HG03135 (cell line): ENCODE measurements at regions not wholly inside any gene's neighbourhood (a gene's known extent, or its start where the extent isn't known, plus 50 kb on each side); places are given as distances from the start of the nearest gene placed in this dataset.

ENCODE experiments used
- ATAC-seq: cut with Tn5 transposase; IDR thresholded peaks from one replicate; pipeline ENCODE4 v1.9.1; 2021; ENCODE audit warnings: mild to moderate bottlenecking, moderate library complexity; ENCODE audit not compliant: unreplicated experiment

DNA sequence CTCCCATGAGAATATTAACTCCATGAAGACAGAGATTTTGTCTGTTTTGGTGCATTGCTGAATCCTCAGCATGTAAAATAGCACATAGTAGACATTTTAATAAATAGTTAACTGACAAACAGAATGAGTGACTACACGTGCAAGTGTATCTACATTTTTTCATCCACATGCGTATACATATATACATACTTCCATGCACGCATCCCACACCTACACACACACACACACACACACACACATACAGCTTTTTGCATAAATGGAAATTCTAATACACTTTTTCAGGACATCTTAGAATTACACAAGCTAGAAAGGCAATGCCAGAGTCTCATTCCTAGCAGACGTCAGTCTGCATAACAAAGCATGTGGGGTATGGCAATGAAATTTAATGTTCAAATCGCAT lies 139.7 kb upstream of the LRFN2 start:
- no peak for ATAC-seq

DNA sequence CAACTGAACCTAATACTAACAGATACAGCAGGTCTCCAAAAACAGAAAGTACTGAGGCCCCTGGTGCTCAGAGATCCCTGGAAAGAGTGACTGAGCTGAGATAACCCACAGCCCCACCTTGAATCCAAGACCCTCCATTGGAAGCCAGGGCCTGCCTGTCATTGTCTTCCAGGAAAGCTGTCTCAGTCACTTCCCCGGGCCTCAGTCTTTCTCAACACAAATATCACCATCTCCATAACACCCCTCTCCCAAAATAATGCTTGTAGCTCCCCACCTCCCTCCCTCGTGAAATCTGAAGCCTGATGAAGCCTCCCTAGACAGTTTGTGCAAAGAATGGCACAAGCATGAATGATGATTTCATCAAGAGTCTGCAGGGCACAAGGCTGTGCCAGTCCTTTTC lies 138.2 kb upstream of the LRFN2 start:
- ATAC-seq, result no peak

- no peak for ATAC-seq
Measured at GRCh38 chr6:40724886-40725285, 137.7 kb upstream of the LRFN2 start.

GRCh38 chr6:40723967-40724366 lies 136.8 kb upstream of the LRFN2 start:
- ATAC-seq, result no peak

DNA sequence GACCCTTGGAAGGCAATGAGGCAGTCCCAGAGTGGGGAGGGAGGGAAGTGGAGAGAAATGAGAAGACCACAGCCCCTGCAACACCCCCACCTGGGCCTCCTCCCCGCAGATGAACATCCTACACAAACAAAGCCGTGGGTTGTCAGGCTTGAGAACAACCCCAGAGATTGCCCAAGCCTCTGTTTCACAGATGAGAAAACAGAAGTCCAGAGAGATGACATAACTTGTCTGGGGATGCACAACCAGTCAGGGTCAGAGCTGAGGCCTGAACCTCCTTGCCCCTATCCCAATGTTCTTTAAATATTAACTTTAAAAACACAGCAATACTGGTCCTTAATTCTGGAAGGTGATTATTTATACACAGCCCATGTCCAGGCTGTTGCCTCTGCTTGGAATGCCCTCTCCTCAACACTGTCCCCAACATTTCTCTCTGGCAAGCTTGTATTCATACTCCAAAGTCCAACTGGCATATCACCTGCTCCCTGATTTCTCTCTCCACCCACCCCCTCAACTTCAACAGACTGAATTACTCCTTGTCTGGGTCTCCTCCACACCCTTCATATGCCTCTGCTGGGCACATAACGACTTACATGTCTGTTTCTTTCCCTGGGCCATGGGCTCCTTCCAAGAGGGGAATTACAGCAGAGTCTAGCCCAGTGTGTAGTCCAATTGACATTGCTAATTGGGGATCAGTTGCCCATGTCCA lies 135.5 kb upstream of the LRFN2 start:
- no peak for ATAC-seq

GRCh38 chr6:40722091-40722490 lies 134.9 kb upstream of the LRFN2 start:
- ATAC-seq, result no peak

- no peak for ATAC-seq
Measured at GRCh38 chr6:40721271-40721952, 134.2 kb upstream of the LRFN2 start.

DNA sequence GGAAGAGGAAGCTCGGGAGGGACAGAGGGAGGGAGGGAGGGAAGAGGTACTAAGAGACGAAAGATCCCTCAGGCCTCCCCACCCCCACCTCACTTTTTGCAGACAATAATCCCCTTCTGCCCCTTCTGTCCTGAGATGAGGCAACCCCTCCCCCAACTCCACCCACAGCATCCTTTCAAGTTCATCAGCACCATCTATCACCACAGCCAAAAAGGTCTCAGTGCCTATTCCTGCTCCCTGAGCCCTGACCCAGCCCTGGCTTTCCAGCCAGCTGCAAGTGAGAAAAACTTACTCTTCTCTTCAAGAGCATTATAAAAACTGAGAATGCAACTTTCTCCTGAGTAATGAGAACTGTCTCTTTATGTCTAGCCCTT lies 133.2 kb upstream of the LRFN2 start:
- ATAC-seq, result no peak

DNA sequence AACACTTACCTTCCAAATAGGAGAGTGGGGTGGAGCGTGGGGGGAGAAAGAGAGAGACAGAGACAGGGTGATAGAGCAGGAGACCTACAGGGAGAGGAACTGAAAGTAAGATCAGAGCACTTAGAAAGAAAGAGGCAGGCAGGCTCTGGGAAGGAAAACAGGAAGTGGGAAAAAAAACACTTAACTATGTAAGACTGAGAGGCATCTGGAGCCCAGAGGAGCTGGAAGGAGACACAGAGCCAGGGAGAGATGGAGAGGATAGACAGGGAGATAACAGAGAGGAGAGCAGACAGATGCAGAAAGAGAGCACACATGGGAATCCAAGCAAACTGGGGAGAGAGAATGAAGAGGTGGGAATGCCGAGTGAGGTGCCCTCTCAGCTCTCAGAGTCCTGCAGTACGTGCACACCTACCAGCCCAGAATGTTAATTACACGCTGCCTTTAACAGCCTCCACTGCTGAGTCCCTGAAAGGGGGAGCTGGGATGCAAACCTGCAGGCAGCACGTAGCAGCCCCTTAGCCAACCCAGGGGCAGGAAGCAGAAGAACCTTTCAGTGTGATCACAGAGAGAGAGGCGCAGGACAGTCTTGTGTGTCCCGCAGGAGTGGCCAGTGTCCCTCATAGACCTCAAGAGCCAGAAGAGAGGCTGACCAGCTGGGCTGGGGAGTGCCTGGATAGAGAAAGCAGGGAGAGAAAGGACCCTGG lies 132.7 kb upstream of the LRFN2 start:
- no peak for ATAC-seq

- no peak for ATAC-seq
Measured at GRCh38 chr6:40718401-40718800, 131.2 kb upstream of the LRFN2 start.

DNA sequence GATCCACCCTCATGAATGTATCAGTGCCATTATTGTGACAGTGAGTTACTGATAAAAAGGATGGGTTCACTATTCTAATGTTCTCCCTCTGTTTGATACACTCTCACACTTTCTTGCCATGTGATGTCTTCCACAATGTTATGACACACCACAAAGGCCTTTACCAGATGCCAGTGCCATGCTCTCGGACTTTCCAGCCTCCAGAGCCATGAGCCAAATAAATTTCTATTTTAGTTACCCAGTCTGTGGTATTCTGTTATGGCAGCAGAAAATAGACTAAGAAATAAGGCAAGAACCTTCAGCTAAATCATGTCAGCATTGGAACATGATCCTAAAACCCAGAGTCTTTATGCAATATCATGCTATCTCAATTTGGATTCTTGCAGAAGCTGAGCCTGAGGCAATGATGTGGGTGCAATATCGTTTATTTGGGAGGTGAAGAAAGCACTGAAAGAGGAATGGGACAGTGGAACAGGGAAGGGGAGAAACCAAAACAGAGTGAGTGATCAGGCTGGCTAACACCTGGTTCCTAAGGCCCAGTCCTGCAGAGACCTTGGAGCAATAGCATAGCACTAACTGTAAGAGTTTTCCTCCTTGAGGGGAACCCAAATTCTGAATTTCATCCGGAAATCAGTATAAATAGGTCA lies 130.4 kb upstream of the LRFN2 start:
- ATAC-seq, result no peak

DNA sequence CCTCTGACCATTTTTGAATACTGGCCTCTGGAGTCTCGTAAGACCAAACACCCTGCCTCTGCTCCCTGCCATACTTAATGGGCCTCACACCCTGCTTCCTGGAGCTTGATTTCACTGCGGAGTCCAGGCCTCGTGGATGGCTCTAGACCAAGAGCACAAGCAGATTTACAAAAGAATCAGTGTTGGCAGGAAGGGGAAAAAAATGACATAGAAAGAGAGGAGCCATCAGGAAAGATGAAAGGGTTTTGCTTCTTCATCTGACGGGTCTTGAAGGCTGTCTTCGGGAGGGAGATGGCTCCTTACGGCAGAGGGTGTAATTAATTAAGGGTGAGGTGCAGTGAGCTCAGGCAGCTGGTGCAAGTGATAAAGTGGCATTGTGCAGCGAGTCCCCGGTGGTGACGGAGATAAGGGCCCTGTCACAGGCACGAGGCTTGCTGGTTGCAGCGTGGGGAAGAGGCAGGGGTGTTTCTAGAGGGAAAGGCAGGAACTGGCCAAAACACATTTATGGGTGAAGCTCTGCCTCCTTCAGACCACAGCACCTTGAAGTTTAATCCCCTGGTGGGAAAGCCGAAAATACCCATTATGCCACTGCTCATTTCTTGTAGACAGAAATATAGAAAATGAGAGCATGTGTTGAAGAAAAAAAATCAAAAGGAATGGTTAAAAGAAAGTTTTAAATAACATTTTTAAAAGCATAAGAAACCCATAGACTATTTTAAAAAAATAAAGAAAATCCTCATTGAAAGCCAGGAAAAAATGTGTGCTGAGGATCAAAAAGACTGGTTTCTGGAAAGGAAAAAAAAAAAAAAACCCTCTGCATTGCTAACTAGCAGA lies 128.6 kb upstream of the LRFN2 start:
- no peak for ATAC-seq

- no peak for ATAC-seq
Measured at GRCh38 chr6:40714576-40715564, 127.7 kb upstream of the LRFN2 start.

- no peak for ATAC-seq
Measured at GRCh38 chr6:40714143-40714542, 127.0 kb upstream of the LRFN2 start.

DNA sequence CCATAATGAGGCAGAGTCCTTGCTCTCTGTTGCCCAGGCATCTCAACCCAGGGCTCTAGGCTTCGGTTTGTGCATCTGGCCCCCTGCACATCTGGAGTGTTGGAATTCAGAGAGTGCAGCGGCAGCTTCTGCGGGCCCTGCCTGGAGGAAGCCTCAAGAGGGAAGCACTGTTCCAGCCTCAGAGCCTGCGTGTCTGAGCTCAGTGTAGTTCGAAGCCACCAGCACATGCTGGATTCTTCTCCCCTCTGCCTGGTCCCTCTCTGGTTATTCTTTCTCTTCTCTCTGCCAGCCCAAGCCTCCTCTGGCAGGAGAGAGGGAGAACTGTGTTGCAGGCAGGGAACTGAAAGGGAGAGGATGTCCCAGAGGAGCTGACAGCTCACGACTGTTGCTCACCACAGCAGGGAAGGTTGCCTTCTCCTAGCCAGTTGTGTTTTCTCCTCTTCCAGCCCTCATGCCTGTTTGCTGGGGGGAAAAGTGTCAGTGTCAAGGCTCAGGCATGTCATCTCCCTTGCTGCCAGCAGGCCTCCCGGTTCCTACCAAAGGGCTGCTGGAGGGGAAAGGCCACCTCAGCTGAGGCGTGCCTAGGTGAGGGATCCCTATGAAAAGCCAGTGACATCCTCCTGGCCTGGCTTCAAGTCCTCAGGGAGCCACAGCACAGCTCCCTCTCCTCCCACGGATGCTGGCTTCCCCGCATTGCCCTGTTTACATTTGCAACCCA lies 126.0 kb upstream of the LRFN2 start:
- ATAC-seq, result no peak

DNA sequence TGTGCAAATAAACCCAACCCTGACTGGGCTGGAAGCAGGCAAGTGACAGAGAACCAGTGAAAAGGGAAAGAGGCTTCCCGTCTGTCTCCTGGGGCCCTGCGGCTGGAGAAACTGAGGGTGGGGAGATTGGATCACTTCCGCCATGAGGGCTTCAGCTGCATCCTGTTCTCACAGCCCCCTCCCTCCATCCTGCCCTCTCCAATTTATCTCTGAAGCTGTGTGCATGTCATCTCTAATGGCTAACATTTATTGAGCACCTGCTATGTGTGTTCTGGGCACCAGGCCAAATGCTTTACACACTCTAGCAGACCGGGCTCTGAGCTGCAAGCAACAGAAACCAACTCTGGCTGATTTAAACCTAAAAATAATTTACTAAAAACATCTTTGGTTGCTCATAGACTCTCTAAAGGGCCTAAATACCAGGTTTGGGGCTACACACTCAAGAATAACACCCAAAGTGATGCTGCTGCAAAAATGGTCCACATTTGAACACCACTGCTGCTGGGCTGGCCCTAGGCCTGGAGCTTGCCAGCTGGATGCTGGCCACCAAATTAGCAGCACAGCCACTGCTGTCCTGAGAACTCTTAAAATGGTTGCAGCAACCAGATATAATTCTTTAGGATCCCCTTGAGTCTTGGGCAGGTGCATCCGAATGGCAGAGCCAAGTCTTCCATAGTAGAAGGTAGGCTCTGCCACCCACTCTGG lies 123.6 kb upstream of the LRFN2 start:
- peak; percentile 70 for ATAC-seq

DNA sequence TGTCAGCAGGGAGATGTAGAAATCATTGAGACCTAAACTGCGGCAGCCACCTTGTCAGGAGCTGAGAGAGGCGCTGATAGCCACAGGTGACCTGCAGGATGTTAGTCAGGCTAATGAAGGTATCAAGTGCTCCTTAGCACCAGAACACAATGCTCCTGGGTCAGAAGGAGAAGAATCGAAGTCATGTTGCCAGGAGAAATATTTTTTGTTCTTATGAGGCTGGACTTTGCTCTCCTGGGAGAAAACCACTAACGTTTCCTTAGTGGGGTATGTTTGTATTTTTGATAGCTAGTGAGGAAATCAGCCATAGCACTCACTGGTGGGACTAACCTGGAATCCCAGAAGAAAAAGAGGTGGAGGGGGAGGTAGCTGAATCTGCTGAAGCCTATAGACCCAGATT lies 120.9 kb upstream of the LRFN2 start:
- ATAC-seq, result no peak

GRCh38 chr6:40706178-40706577 lies 119.0 kb upstream of the LRFN2 start:
- ATAC-seq, result no peak
